HCT116 (cell line): ENCODE measurements at regions not wholly inside any gene's neighbourhood (a gene's known extent, or its start where the extent isn't known, plus 50 kb on each side); places are given as distances from the start of the nearest gene placed in this dataset.

Source experiments
- CBX3 ChIP-seq: IDR thresholded peaks from 2 replicates; pipeline ENCODE4 v1.6.1; 2012; ENCODE audit warnings: low read depth
- CEBPB ChIP-seq: IDR thresholded peaks from 2 replicates; pipeline ENCODE4 v1.6.1; 2012; ENCODE audit warnings: low read depth
- EZH2 ChIP-seq: fragments of 200-600 bp; sonication (generic); IDR thresholded peaks from 2 replicates; pipeline ENCODE4 v1.6.1; 2017; ENCODE audit warnings: antibody characterized with exemption, mixed run types
- JUND ChIP-seq: IDR thresholded peaks from 2 replicates; pipeline ENCODE4 v1.6.1; 2012
- POLR2A ChIP-seq: IDR thresholded peaks from 2 replicates; pipeline ENCODE4 v1.7.0; 2011; ENCODE audit warnings: borderline replicate concordance; ENCODE audit not compliant: insufficient read depth, insufficient read length; ENCODE audit errors: extremely low read depth
- POLR2AphosphoS5 ChIP-seq: IDR thresholded peaks from 2 replicates; pipeline ENCODE4 v1.6.1; 2011; ENCODE audit warnings: mild to moderate bottlenecking, low read depth, low read length, moderate library complexity
- SIN3A ChIP-seq: IDR thresholded peaks from 2 replicates; pipeline ENCODE4 v1.6.1; 2012; ENCODE audit warnings: low read depth
- SP1 ChIP-seq: IDR thresholded peaks from 2 replicates; pipeline ENCODE4 v1.6.1; 2012; ENCODE audit warnings: low read depth
- TCF7L2 ChIP-seq: IDR thresholded peaks from 2 replicates; pipeline ENCODE4 v1.7.0; 2011; ENCODE audit warnings: borderline replicate concordance, inconsistent platforms; ENCODE audit not compliant: insufficient read depth, insufficient read length; ENCODE audit errors: extremely low read depth
- ZNF274 ChIP-seq: fragments of 200-500 bp; sonication (Bioruptor generic); IDR thresholded peaks from 2 replicates; pipeline ENCODE4 v1.6.1; 2014; ENCODE audit warnings: mild to moderate bottlenecking, low read depth, low read length, inconsistent platforms
- TF ChIP-seq, protein P1 (sequence below), 3 experiments: fragments of 200-600 bp in 1 of 3; sonication (generic) in 1 of 3; IDR thresholded peaks in 2 of 3; conservative IDR thresholded peaks in 1 of 3; 2 replicates each; pipeline ENCODE4 v1.5.1; 2012 to 2017; ENCODE audit warnings: low read depth in 2 of 3, low read length in 2 of 3, antibody characterized with exemption in 1 of 3, borderline replicate concordance in 1 of 3, control low read depth in 1 of 3, mild to moderate bottlenecking in 1 of 3, mixed read lengths in 1 of 3, mixed run types in 1 of 3, moderate library complexity in 1 of 3; ENCODE audit not compliant: insufficient read depth in 1 of 3
- TF ChIP-seq, protein P2 (sequence below): IDR thresholded peaks from 2 replicates; pipeline ENCODE4 v1.6.1; 2012
- TF ChIP-seq, protein P3 (sequence below): IDR thresholded peaks from 2 replicates; pipeline ENCODE4 v1.6.1; 2012

DNA sequence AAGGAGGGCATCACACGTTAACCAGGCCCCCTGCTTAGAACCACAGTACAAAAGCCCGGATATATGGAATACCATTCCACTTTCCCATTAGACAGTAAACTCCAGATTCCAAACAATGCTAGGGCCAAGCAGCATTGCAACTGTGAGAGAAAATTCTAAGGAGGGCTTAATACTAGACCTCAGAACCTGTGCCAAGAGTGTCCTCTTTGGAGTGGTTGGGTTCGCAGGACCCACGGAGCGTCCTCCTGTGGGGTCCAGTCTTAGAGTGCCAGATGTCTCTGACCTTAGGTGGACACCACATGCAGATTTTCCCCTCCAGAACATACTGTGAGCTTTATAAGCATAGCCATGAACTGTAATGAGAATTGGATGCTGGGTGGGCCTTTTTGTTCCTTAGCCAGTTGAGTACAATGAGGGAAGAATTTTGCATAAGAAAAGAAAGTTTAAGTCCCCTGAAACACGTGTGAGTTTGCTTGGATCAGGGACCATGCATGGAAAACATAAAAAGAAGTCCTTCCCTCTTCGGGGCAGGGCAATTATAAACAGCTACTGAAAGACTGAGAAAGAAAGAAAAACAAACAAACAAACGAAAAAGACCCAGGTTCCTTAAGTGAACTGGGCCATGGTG lies 325.7 kb downstream of the NEK10 start:
- TF ChIP-seq TCF7L2 (no peak), EZH2 (no peak), POLR2A (no peak), SIN3A (no peak), POLR2AphosphoS5 (no peak), CBX3 (no peak), ZNF274 (no peak), SP1 (no peak), CEBPB (no peak), JUND (no peak)
- TF ChIP-seq, protein P1, sequence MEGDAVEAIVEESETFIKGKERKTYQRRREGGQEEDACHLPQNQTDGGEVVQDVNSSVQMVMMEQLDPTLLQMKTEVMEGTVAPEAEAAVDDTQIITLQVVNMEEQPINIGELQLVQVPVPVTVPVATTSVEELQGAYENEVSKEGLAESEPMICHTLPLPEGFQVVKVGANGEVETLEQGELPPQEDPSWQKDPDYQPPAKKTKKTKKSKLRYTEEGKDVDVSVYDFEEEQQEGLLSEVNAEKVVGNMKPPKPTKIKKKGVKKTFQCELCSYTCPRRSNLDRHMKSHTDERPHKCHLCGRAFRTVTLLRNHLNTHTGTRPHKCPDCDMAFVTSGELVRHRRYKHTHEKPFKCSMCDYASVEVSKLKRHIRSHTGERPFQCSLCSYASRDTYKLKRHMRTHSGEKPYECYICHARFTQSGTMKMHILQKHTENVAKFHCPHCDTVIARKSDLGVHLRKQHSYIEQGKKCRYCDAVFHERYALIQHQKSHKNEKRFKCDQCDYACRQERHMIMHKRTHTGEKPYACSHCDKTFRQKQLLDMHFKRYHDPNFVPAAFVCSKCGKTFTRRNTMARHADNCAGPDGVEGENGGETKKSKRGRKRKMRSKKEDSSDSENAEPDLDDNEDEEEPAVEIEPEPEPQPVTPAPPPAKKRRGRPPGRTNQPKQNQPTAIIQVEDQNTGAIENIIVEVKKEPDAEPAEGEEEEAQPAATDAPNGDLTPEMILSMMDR (IDR thresholded peaks at IDR 0.05 in 2 of 3, conservative IDR thresholded peaks at IDR 0.05 in 1 of 3; ENCODE audit: borderline replicate concordance in 1 of 3, insufficient read depth in 1 of 3, low read depth in 2 of 3, low read length in 2 of 3), result no peak
- TF ChIP-seq, protein P2, sequence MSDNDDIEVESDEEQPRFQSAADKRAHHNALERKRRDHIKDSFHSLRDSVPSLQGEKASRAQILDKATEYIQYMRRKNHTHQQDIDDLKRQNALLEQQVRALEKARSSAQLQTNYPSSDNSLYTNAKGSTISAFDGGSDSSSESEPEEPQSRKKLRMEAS, result no peak
- TF ChIP-seq, protein P3, sequence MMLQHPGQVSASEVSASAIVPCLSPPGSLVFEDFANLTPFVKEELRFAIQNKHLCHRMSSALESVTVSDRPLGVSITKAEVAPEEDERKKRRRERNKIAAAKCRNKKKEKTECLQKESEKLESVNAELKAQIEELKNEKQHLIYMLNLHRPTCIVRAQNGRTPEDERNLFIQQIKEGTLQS, result no peak
